HepG2 (cell line): ENCODE measurements at regions not wholly inside any gene's neighbourhood (a gene's known extent, or its start where the extent isn't known, plus 50 kb on each side); places are given as distances from the start of the nearest gene placed in this dataset.

Experiments
- ATAC-seq: fragments of 200-7000 bp; cut with Tn5 transposase; 3 replicates; pipeline ENCODE4 v1.9.1; 2020; ENCODE audit warnings: mild to moderate bottlenecking, moderate library complexity
- BruUV-seq: library from RNA; stranded (reverse); fragments of 400-500 nt; replicated peaks from 2 replicates; lab custom pipeline; 2021; lab: Mats Ljungman, UMichigan
- CTCF ChIA-PET: fragments of 300-600 bp; formaldehyde crosslinking; extraction: SDS; loops from one replicate; lab custom pipeline; 2021; ENCODE audit warnings: low total read pairs, inconsistent platforms, low intra/inter-chr PET ratio; lab: Yijun Ruan, JAX
- POLR2A ChIA-PET: fragments of 350-600 bp; sonication (Branson Sonifier 250); formaldehyde crosslinking; loops from one replicate; lab custom pipeline; 2020; ENCODE audit warnings: antibody characterized with exemption, inconsistent platforms; lab: Yijun Ruan, JAX
- DNase-seq: peaks from one replicate; pipeline ENCODE4 v3.0.0-alpha.2; 2015; ENCODE audit warnings: low spot score
- FAIRE-seq: peaks from 3 replicates; lab custom pipeline; 2011; peaks lifted over from hg19 to GRCh38; lab: Jason Lieb, UNC
- H2AFZ ChIP-seq: one replicate; pipeline ENCODE4 v1.6.1; 2011; ENCODE audit warnings: low read length, inconsistent platforms
- H3K27ac ChIP-seq: fragments of 300-600 bp; 3 replicates; pipeline ENCODE4 v1.8.0; 2011; ENCODE audit warnings: mixed run types, mild to moderate bottlenecking, mixed read lengths, low read length, inconsistent platforms; ENCODE audit not compliant: insufficient read depth; ENCODE audit errors: extremely low read length
- H3K27me3 ChIP-seq, 2 experiments: fragments of 200-600 bp in 1 of 2; 2 replicates in 1 of 2; 3 replicates in 1 of 2; pipeline versions ENCODE4 v1.6.0 to v1.8.0; 2011; ENCODE audit warnings: low read length in 2 of 2, mild to moderate bottlenecking in 2 of 2, moderate library complexity in 2 of 2, inconsistent platforms in 1 of 2; ENCODE audit not compliant: insufficient read depth in 2 of 2, control insufficient read depth in 1 of 2
- H3K36me3 ChIP-seq, 2 experiments: fragments of 200-600 bp in 1 of 2; replicated peaks in 1 of 2; 2 replicates in 1 of 2; 3 replicates in 1 of 2; pipeline versions ENCODE4 v1.5.1 to v1.8.0; 2011; ENCODE audit warnings: low read length in 2 of 2, inconsistent platforms in 1 of 2; ENCODE audit not compliant: insufficient read depth in 2 of 2, control insufficient read depth in 1 of 2
- H3K4me1 ChIP-seq: 2 replicates; pipeline ENCODE4 v1.5.1; 2012; ENCODE audit warnings: low read length, inconsistent platforms; ENCODE audit not compliant: insufficient read depth
- H3K4me2 ChIP-seq: 2 replicates; pipeline ENCODE4 v1.6.0; 2011; ENCODE audit warnings: low read depth, low read length, inconsistent platforms
- H3K4me3 ChIP-seq, 3 experiments: fragments of 200-600 bp in 1 of 3; sonication (generic), shearing (Covaris generic) in 1 of 3; replicated peaks in 1 of 3; 2 replicates each; pipeline ENCODE4 v1.5.1; 2011 to 2016; ENCODE audit warnings: low read length in 3 of 3, inconsistent platforms in 2 of 3, low read depth in 2 of 3, mild to moderate bottlenecking in 2 of 3, control low read depth in 1 of 3, mixed read lengths in 1 of 3; ENCODE audit not compliant: insufficient read depth in 1 of 3
- H3K79me2 ChIP-seq: one replicate; pipeline ENCODE4 v1.6.1; 2011; ENCODE audit warnings: low read length, inconsistent platforms; ENCODE audit not compliant: insufficient read depth
- H3K9ac ChIP-seq: 2 replicates; pipeline ENCODE4 v1.6.0; 2011; ENCODE audit warnings: mild to moderate bottlenecking, low read depth, low read length, inconsistent platforms; ENCODE audit not compliant: insufficient read depth
- H3K9me3 ChIP-seq: 2 replicates; pipeline ENCODE4 v1.5.1; 2012; ENCODE audit warnings: mild to moderate bottlenecking, low read length
- H4K20me1 ChIP-seq: 2 replicates; pipeline ENCODE4 v1.6.0; 2011; ENCODE audit warnings: inconsistent platforms, mild to moderate bottlenecking, low read length, moderate library complexity; ENCODE audit not compliant: insufficient read depth
- MEF2D ChIP-seq: sonication (generic); formaldehyde crosslinking; IDR thresholded peaks from 2 replicates; pipeline ENCODE4 v1.5.1; 2020; ENCODE audit warnings: mild to moderate bottlenecking, missing genetic modification reagents
- RAD21 ChIP-seq: fragments of 450-650 bp; formaldehyde crosslinking; IDR thresholded peaks from 2 replicates; pipeline ENCODE4 v1.5.0; 2020; ENCODE audit warnings: mild to moderate bottlenecking
- RBM39 ChIP-seq: fragments of 200-400 bp; formaldehyde crosslinking; IDR thresholded peaks from one replicate; pipeline ENCODE4 v1.6.1; 2018; ENCODE audit warnings: antibody characterized with exemption, mild to moderate bottlenecking, low read depth, low read length; ENCODE audit not compliant: poor library complexity, severe bottlenecking
- TEAD3 ChIP-seq: optimal IDR thresholded peaks from 2 replicates; pipeline ENCODE3; 2016; ENCODE audit warnings: borderline replicate concordance
- ZKSCAN8 ChIP-seq: IDR thresholded peaks from 2 replicates; pipeline ENCODE4 v1.6.1; 2016; ENCODE audit warnings: borderline replicate concordance, missing genetic modification reagents, missing compliant biosample characterization
- ZMYM3 ChIP-seq: sonication (generic); formaldehyde crosslinking; IDR thresholded peaks from 2 replicates; pipeline ENCODE4 v1.5.1; 2020; ENCODE audit warnings: mild to moderate bottlenecking, missing genetic modification reagents
- ZNF777 ChIP-seq: sonication (generic); formaldehyde crosslinking; IDR thresholded peaks from 2 replicates; pipeline ENCODE4 v1.4.0; 2020; ENCODE audit warnings: missing genetic modification reagents
- ZSCAN12 ChIP-seq: sonication (generic); formaldehyde crosslinking; IDR thresholded peaks from 2 replicates; pipeline ENCODE4 v1.9.0; 2021; ENCODE audit warnings: mild to moderate bottlenecking, missing genetic modification reagents
- WGBS: methylation state at CpG from one replicate; pipeline ENCODE4 v1.1.6; 2017; ENCODE audit warnings: low lambda C conversion rate; 5-methylcytosine and 5-hydroxymethylcytosine counted together
- in situ Hi-C: cut with HindIII; loops from 2 replicates; pipeline ENCODE4 v1.10.0; 2017; ENCODE audit warnings: low pct_unique_long_range_greater_than_20kb; ENCODE audit not compliant: extremely low pct_ligation_motif_present
- intact Hi-C: fragments of 100-400 bp; cut with micrococcal nuclease; formaldehyde crosslinking; loops from one replicate; pipeline ENCODE4 v1.10.0; 2022; ENCODE audit not compliant: unreplicated experiment
- TF ChIP-seq, protein P1 (sequence below): sonication (generic); formaldehyde crosslinking; IDR thresholded peaks from 2 replicates; pipeline ENCODE4 v1.5.0; 2020; ENCODE audit warnings: mild to moderate bottlenecking, missing genetic modification reagents
- TF ChIP-seq, protein P2 (sequence below): IDR thresholded peaks from 2 replicates; pipeline ENCODE4 v1.6.1; 2016; ENCODE audit warnings: low read depth, borderline replicate concordance

- H3K36me3 ChIP-seq, result no peaks in the 10 kb centered on the region
- BruUV-seq, result no TSS peak
- peaks cover 0 to 2% of the 10 kb centered on the region in 2 experiments; a peak in 1 of 5 replicates for H3K27me3 ChIP-seq
- ChIA-PET POLR2A (no interaction called here), CTCF (no interaction called here)
- H3K4me2 ChIP-seq, result no peak overlapping the region
- H3K4me3 ChIP-seq, result no peak overlapping the region
- ATAC-seq (no peak), FAIRE-seq (no peak), DNase-seq (no peak)
- in situ Hi-C loops (no loop called here), intact Hi-C loops (no loop called here)
- H3K79me2 ChIP-seq, result no peaks in the 10 kb centered on the region
- no peaks in the 10 kb centered on the region for H3K4me1 ChIP-seq
- no peak overlapping the region for H2AFZ ChIP-seq
- H3K9ac ChIP-seq, result no peak overlapping the region
- H3K27ac ChIP-seq, result no peak overlapping the region
- no peaks in the 10 kb centered on the region for H4K20me1 ChIP-seq
- TF ChIP-seq MEF2D (CRISPR knock-in tag), result no peak
- TF ChIP-seq ZNF777, result no peak
- TF ChIP-seq ZKSCAN8 (CRISPR knock-in tag), result no peak
- TF ChIP-seq, protein P1, sequence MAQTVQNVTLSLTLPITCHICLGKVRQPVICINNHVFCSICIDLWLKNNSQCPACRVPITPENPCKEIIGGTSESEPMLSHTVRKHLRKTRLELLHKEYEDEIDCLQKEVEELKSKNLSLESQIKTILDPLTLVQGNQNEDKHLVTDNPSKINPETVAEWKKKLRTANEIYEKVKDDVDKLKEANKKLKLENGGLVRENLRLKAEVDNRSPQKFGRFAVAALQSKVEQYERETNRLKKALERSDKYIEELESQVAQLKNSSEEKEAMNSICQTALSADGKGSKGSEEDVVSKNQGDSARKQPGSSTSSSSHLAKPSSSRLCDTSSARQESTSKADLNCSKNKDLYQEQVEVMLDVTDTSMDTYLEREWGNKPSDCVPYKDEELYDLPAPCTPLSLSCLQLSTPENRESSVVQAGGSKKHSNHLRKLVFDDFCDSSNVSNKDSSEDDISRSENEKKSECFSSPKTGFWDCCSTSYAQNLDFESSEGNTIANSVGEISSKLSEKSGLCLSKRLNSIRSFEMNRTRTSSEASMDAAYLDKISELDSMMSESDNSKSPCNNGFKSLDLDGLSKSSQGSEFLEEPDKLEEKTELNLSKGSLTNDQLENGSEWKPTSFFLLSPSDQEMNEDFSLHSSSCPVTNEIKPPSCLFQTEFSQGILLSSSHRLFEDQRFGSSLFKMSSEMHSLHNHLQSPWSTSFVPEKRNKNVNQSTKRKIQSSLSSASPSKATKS (CRISPR knock-in tag), result no peak
- no peak for TF ChIP-seq ZSCAN12 (CRISPR knock-in tag)
- TF ChIP-seq, protein P2, sequence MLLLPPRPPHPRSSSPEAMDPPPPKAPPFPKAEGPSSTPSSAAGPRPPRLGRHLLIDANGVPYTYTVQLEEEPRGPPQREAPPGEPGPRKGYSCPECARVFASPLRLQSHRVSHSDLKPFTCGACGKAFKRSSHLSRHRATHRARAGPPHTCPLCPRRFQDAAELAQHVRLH (CRISPR knock-in tag), result no peak
- TF ChIP-seq RBM39, result no peak
- no peak for TF ChIP-seq RAD21 (CRISPR knock-in tag)
- TF ChIP-seq ZMYM3 (CRISPR knock-in tag), result no peak
- TF ChIP-seq TEAD3, result no peak
- H3K9me3 ChIP-seq, result no peaks in the 10 kb centered on the region
- 5% methylated on average over 7 of the region's 7 CpGs for WGBS
Observed at GRCh38 chr16:49010879-49011278, 270.8 kb downstream of the CBLN1 start.
